HUDEP-2 (cell line): ENCODE measurements at regions not wholly inside any gene's neighbourhood (a gene's known extent, or its start where the extent isn't known, plus 50 kb on each side); places are given as distances from the start of the nearest gene placed in this dataset.
A peak's percentile ranks its signal among the peaks of the same experiment; 100 is the strongest.
"Not testable (repeated sequence)": the region's sequence is repeated elsewhere in the genome, so short reads cannot be mapped to it uniquely, and the experiment has no call there.

ENCODE experiments used
- DNase-seq, 76 experiments: peaks; one replicate each; lab custom pipeline; 2025; ENCODE audit not compliant: unreplicated experiment in 76 of 76; lab: John Stamatoyannopoulos, UW

GRCh38 chr13:81986308-81986707, 1645.4 kb upstream of the SPRY2 start:
- DNase-seq: no peak

- DNase-seq: no peak
These were observed 1616.2 kb upstream of the SPRY2 start for GRCh38 chr13:81957121-81957520.

GRCh38 chr13:81929988-81930387, 1589.1 kb upstream of the SPRY2 start:
- DNase-seq: peak in 1 of 76 experiments; percentile 1

GRCh38 chr13:81927347-81927746, 1586.4 kb upstream of the SPRY2 start:
- no peak for DNase-seq

- DNase-seq: no peak
These were observed 1576.9 kb upstream of the SPRY2 start for GRCh38 chr13:81917810-81918209.

- no peak for DNase-seq
These were observed 1575.5 kb upstream of the SPRY2 start for GRCh38 chr13:81916461-81916860.

GRCh38 chr13:81907787-81908372, 1567.0 kb upstream of the SPRY2 start:
- no peak for DNase-seq

GRCh38 chr13:81888855-81889254, 1547.9 kb upstream of the SPRY2 start:
- no peak for DNase-seq

GRCh38 chr13:81874681-81875661, 1534.0 kb upstream of the SPRY2 start:
- no peak for DNase-seq

GRCh38 chr13:81874253-81874652, 1533.3 kb upstream of the SPRY2 start:
- DNase-seq: no peak

GRCh38 chr13:81872581-81872980, 1531.7 kb upstream of the SPRY2 start:
- no peak for DNase-seq

GRCh38 chr13:81871751-81872325, 1530.9 kb upstream of the SPRY2 start:
- DNase-seq: not testable (repeated sequence)

GRCh38 chr13:81848291-81848690, 1507.4 kb upstream of the SPRY2 start:
- no peak for DNase-seq

GRCh38 chr13:81846771-81847170, 1505.8 kb upstream of the SPRY2 start:
- no peak for DNase-seq

GRCh38 chr13:81821259-81821658, 1480.3 kb upstream of the SPRY2 start:
- DNase-seq: no peak

- no peak for DNase-seq
These were observed 1459.5 kb upstream of the SPRY2 start for GRCh38 chr13:81800433-81800832.

- no peak for DNase-seq
These were observed 1454.8 kb upstream of the SPRY2 start for GRCh38 chr13:81795710-81796109.

- DNase-seq: no peak
These were observed 1450.7 kb upstream of the SPRY2 start for GRCh38 chr13:81791641-81792040.

- no peak for DNase-seq
These were observed 1440.5 kb upstream of the SPRY2 start for GRCh38 chr13:81781471-81781870.

- no peak for DNase-seq
These were observed 1439.0 kb upstream of the SPRY2 start for GRCh38 chr13:81779876-81780275.

- no peak for DNase-seq
These were observed 1437.4 kb upstream of the SPRY2 start for GRCh38 chr13:81778350-81778749.

- DNase-seq: no peak
These were observed 1432.3 kb upstream of the SPRY2 start for GRCh38 chr13:81773263-81773662.
